Lower leg skin (tissue), 3 donors: ENCODE measurements at regions not wholly inside any gene's neighbourhood (a gene's known extent, or its start where the extent isn't known, plus 50 kb on each side); places are given as distances from the start of the nearest gene placed in this dataset.

Experiments
- POLR2A ChIP-seq, 2 donors: fragments of 450-650 bp; IDR thresholded peaks; one replicate each; pipeline ENCODE4 v1.6.1; 2016 to 2017; ENCODE audit warnings: antibody characterized with exemption in 2 of 2, mild to moderate bottlenecking in 1 of 2, moderate library complexity in 1 of 2
- TF ChIP-seq, protein P1 (sequence below), 3 donors: fragments of 450-650 bp; IDR thresholded peaks; one replicate each; pipeline ENCODE4 v1.5.1; 2016; ENCODE audit warnings: antibody characterized with exemption in 3 of 3, mild to moderate bottlenecking in 3 of 3, moderate library complexity in 2 of 3

DNA sequence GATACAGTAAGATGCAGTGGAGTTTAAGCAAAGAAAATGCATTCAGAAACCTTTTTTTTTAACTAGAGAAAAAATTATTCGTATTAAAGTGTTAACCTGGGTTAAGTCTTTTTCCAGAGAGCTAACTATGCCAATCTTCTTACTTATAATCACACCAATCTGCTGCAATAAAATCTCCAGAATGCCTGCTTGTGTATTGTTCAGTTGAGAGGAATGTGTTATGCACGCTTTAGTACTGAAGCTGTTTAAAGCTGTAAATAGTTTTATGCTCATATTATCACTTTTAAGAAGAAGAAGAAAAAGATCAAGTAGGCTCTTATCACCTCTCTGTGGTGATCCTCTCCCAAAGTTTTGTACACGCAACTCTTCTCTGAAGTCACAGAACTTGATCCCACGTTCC is 528.7 kb downstream of the RFC3 start:
- TF ChIP-seq, protein P1, sequence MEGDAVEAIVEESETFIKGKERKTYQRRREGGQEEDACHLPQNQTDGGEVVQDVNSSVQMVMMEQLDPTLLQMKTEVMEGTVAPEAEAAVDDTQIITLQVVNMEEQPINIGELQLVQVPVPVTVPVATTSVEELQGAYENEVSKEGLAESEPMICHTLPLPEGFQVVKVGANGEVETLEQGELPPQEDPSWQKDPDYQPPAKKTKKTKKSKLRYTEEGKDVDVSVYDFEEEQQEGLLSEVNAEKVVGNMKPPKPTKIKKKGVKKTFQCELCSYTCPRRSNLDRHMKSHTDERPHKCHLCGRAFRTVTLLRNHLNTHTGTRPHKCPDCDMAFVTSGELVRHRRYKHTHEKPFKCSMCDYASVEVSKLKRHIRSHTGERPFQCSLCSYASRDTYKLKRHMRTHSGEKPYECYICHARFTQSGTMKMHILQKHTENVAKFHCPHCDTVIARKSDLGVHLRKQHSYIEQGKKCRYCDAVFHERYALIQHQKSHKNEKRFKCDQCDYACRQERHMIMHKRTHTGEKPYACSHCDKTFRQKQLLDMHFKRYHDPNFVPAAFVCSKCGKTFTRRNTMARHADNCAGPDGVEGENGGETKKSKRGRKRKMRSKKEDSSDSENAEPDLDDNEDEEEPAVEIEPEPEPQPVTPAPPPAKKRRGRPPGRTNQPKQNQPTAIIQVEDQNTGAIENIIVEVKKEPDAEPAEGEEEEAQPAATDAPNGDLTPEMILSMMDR (IDR thresholded peaks at IDR 0.05) = no peak
- TF ChIP-seq POLR2A (IDR thresholded peaks at IDR 0.05) = no peak
